Hepatocyte (in vitro differentiated cells): ENCODE measurements at regions not wholly inside any gene's neighbourhood (a gene's known extent, or its start where the extent isn't known, plus 50 kb on each side); places are given as distances from the start of the nearest gene placed in this dataset.

ENCODE experiments used
- CTCF ChIP-seq: fragments of 200-600 bp; sonication (generic); IDR thresholded peaks from 2 replicates; pipeline ENCODE4 v1.5.1; 2016; ENCODE audit warnings: antibody characterized with exemption, mild to moderate bottlenecking; ENCODE audit not compliant: poor library complexity
- EZH2 ChIP-seq: fragments of 200-600 bp; sonication (generic); IDR thresholded peaks from 2 replicates; pipeline ENCODE4 v1.6.1; 2016; ENCODE audit warnings: antibody characterized with exemption, mild to moderate bottlenecking, borderline replicate concordance

DNA sequence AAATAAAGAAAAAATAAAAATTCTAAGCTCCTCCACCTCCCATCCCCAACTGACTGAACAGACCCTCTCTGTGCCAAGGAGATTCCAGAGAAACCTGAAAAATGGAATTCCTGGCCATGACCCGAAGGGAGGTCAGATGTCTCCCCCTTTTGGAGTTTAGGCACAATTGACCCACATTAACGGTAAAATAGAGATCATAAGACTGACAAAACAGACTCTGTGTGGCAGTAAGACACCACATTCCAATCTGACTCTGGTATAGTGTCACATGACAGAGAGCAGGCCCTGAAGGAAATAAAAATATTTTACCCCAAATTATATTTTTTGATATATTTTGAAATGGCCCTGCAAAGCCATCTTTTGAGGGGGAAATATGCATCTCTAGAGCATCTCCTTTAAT lies 115.1 kb upstream of the ZKSCAN2 start:
- no peak for TF ChIP-seq CTCF
- TF ChIP-seq EZH2, result no peak
